ENCODE measurements at regions not wholly inside any gene's neighbourhood (a gene's known extent, or its start where the extent isn't known, plus 50 kb on each side); places are given as distances from the start of the nearest gene placed in this dataset.
"Not testable (repeated sequence)": the region's sequence is repeated elsewhere in the genome, so short reads cannot be mapped to it uniquely, and the experiment has no call there.

DNA sequence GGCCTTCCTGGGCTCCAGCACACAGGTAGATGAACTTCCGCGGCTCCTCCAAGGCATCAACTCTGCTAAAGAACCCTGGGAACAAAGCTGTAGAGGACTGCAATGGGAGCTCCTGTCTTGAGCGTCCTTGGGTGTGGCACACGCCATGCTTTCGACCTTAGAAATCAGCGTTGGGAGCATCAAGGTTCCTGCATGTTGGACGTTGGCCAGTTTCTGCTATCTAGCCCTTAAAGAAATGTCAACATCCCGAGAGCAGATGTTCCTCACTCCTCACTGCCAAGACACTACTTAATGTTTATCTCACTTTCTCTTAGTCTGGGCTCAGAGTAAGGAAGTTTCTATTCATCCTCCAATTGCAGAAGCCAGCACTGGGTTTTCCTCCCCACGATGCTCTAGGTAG, 70.6 kb upstream of the MEDAG start:
- no peak for DNase-seq (ENCODE audit: low read depth)
- H3K4me3 ChIP-seq (ENCODE audit: low read length) = no peak overlapping the region
- TF ChIP-seq, protein P1, sequence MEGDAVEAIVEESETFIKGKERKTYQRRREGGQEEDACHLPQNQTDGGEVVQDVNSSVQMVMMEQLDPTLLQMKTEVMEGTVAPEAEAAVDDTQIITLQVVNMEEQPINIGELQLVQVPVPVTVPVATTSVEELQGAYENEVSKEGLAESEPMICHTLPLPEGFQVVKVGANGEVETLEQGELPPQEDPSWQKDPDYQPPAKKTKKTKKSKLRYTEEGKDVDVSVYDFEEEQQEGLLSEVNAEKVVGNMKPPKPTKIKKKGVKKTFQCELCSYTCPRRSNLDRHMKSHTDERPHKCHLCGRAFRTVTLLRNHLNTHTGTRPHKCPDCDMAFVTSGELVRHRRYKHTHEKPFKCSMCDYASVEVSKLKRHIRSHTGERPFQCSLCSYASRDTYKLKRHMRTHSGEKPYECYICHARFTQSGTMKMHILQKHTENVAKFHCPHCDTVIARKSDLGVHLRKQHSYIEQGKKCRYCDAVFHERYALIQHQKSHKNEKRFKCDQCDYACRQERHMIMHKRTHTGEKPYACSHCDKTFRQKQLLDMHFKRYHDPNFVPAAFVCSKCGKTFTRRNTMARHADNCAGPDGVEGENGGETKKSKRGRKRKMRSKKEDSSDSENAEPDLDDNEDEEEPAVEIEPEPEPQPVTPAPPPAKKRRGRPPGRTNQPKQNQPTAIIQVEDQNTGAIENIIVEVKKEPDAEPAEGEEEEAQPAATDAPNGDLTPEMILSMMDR (conservative IDR thresholded peaks at IDR 0.05; ENCODE audit: low read depth, low read length) = no peak

DNA sequence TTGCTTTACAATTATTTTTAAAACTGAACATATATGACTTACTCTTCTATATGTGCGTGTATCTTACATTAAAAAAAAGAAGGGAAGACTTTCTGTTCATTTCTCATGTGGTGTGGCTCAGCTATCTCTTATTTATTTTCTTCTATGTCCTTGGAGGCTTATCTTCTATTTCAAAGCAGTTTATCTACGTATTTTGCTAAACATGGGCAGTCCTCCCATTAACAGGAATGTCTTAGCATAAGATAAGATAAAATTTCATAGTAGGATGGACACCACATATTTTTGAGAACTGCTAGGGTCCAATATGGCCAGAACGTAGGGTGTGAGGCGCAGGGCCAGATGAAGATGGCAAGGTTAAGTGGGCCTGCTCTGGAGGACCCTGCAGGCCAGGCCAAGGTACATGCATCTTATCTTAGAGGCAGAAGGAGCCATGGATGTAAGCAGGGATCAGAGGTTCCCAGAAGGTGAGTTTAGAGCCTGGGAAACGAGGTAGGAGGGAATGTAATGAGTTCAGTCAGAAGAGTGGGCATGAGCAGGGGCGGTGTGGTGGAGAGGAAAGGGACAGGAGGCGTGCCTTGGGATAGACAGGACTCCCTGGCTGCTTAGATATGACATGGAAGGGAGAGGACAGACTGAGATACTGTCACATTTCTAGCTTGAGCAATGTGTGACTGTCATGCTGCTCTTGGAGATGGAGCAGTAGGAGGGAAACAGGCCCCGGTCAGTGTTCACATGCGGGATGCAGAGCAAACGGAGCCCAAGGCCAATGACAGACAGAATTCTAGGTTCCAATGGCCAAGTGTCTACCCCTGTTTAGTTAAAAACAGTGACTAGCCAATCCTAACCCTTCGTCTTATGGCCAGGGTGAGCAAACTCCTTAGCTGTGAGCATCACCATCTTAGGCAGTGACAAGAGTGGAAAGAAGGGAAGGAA, 68.6 kb upstream of the MEDAG start:
- TF ChIP-seq, protein P1 (conservative IDR thresholded peaks at IDR 0.05; ENCODE audit: low read depth, low read length) = no peak
- no peak overlapping the region for H3K4me3 ChIP-seq (ENCODE audit: low read length)
- DNase-seq (ENCODE audit: low read depth) = no peak

DNA sequence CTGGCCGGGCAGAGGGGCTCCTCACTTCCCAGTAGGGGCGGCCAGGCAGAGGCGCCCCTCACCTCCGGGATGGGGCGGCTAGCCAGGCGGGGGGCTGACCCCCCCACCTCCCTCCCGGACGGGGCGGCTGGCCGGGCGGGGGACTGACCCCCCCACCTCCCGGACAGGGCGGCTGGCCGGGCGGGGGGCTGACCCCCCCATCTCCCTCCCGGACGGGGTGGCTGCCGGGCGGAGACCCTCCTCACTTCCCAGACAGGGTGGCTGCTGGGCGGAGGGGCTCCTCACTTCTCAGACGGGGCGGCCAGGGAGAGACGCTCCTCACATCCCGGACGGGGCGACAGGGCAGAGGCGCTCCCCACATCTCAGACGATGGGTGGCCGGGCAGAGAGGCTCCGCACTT, 66.4 kb upstream of the MEDAG start:
- not testable (repeated sequence) for DNase-seq (ENCODE audit: low read depth); H3K4me3 ChIP-seq (ENCODE audit: low read length)

DNA sequence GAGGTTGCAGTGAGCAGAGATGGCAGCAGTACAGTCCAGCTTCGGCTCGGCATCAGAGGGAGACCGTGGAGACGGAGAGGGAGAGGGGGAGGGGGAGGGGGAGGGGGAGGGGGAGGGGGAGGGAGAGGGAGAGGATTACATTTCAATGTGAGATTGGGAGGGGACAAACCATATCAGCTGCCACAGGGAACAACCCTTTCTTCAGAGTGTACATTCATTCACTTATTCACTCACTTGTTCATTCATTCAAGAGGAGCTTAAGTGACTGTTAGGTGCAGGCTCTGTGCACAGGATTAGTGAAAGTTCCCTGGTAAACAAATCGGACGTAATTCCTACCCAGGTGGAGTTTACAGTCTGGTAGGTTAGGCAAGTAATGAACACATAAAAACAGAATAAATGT, 65.6 kb upstream of the MEDAG start:
- TF ChIP-seq, protein P1 (conservative IDR thresholded peaks at IDR 0.05; ENCODE audit: low read depth, low read length) = no peak
- DNase-seq (ENCODE audit: low read depth) = no peak

DNA sequence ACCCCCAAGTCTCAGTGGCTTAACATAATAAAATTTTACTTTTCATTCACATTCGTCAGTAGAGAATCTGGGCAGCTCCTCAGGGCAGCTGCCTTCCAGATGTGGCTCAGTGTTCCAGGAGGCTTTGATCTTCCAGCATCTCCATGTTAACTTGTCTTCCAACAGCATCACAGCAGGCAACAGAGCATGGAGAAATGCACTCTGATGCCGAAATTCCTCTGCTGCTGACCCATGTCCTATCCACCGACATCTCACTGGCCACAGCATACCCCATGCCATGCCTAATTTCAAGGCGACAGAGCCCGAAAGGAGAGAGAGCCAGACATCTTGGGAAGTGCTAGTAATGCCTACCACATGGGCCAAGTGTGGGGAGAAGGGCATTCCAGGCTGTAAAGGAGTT, 64.9 kb upstream of the MEDAG start:
- TF ChIP-seq, protein P1 (conservative IDR thresholded peaks at IDR 0.05; ENCODE audit: low read depth, low read length) = no peak
- no peak overlapping the region for H3K4me3 ChIP-seq (ENCODE audit: low read length)
- DNase-seq (ENCODE audit: low read depth) = no peak

More for the DNA sequence above, 65.6 kb upstream of the MEDAG start:
- H3K4me3 ChIP-seq (ENCODE audit: low read length) = no peak overlapping the region

DNA sequence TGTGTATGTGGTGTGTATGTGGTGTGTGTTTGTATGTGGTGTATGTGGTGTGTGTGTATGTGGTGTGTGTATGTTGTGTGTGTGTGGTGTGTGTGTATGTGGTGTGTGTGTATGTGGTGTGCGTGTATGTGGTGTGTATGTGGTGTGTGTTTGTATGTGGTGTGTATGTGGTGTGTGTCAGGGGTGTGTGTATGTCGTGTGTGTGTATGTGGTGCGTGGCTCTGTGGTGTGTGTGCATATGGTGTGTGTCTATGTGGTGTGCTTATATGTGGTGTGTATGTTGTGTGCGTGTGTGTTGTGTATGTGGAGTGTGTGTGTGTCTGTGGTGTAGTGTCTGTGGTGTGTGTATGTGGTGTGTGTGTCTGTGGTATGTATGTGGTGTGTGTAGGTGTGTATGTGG, 62.5 kb upstream of the MEDAG start:
- DNase-seq (ENCODE audit: low read depth) = no peak
- H3K4me3 ChIP-seq (ENCODE audit: low read length) = no peak overlapping the region
- TF ChIP-seq, protein P1 (conservative IDR thresholded peaks at IDR 0.05; ENCODE audit: low read depth, low read length) = no peak

DNA sequence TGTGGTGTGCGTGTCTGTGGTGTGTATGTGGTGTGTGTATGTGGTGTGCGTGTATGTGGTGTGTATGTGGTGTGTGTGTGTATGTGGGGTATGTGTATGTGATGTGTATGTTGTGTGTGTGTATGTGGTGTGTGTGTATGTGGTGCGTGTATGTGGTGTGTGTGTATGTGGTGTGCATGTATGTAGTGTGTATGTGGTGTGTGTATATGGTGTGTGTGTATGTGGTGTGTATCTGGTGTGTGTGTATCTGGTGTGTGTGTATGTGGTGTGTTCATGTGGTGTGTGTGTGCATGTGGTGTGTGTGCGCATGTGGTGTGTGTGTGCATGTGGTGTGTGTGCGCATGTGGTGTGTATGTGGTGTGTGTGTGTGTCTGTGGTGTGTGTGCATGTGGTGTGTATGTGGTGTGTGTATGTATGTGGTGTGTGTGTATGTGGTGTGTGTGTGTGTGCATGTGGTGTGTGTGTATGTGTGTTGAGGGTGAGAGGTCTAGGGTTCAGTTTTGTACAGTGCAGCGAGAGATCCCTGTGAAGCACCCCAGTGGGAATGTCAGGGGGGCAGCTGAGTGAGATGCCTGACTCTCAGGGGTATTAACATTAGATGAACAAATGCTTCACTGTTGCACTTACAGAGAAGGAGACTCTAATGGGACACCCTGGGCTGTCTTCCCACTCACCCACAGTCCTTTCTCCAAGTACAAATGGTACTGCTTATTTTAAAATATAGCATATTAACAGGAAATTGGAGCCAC, 61.3 kb upstream of the MEDAG start:
- TF ChIP-seq, protein P1 (conservative IDR thresholded peaks at IDR 0.05; ENCODE audit: low read depth, low read length) = no peak
- no peak for DNase-seq (ENCODE audit: low read depth)
- H3K4me3 ChIP-seq (ENCODE audit: low read length) = no peak overlapping the region
